ENCODE measurements at regions not wholly inside any gene's neighbourhood (a gene's known extent, or its start where the extent isn't known, plus 50 kb on each side); places are given as distances from the start of the nearest gene placed in this dataset.

GRCh38 chr9:13387734-13388067 is 108.2 kb upstream of the MPDZ start:
- TF ChIP-seq CTCF (IDR thresholded peaks at IDR 0.05; ENCODE audit: extremely low read depth in 1 of 2, insufficient read depth in 1 of 2, low read depth in 1 of 2, low read length in 2 of 2) (no peak), EZH2 (IDR thresholded peaks at IDR 0.05; ENCODE audit: borderline replicate concordance, low read depth, low read length, severe bottlenecking) (no peak), POLR2AphosphoS5 (IDR thresholded peaks at IDR 0.05; ENCODE audit: insufficient read depth, low read depth, low read length) (no peak), MAX (IDR thresholded peaks at IDR 0.05; ENCODE audit: insufficient read depth, insufficient read length) (no peak)

Measured in endothelial cell of umbilical vein (primary cell).